ENCODE measurements at regions not wholly inside any gene's neighbourhood (a gene's known extent, or its start where the extent isn't known, plus 50 kb on each side); places are given as distances from the start of the nearest gene placed in this dataset.

DNA sequence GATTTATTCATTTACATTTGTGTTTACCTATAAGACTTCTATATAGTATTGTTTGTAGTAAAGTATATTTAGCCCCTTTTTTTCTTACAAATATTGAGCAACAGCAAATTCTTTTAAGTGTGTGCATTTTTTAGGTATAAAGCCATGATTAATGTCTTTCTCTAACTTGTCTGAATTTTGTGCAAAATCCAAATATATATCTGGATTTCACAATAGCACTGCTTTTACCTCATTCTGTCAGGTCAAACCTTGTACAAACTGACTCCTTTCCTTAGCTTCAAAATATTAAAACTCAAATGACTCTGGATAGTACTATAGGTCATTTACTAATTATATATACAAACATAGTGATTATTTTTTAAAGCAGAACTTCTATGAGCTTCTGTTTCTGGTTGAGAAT is 563.0 kb upstream of the SPRY2 start:
- TF ChIP-seq, protein P1, sequence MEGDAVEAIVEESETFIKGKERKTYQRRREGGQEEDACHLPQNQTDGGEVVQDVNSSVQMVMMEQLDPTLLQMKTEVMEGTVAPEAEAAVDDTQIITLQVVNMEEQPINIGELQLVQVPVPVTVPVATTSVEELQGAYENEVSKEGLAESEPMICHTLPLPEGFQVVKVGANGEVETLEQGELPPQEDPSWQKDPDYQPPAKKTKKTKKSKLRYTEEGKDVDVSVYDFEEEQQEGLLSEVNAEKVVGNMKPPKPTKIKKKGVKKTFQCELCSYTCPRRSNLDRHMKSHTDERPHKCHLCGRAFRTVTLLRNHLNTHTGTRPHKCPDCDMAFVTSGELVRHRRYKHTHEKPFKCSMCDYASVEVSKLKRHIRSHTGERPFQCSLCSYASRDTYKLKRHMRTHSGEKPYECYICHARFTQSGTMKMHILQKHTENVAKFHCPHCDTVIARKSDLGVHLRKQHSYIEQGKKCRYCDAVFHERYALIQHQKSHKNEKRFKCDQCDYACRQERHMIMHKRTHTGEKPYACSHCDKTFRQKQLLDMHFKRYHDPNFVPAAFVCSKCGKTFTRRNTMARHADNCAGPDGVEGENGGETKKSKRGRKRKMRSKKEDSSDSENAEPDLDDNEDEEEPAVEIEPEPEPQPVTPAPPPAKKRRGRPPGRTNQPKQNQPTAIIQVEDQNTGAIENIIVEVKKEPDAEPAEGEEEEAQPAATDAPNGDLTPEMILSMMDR (IDR thresholded peaks at IDR 0.05), result no peak
- no peak for TF ChIP-seq POLR2AphosphoS5 (IDR thresholded peaks at IDR 0.05)
- no peak for TF ChIP-seq POLR2A (IDR thresholded peaks at IDR 0.05)

Measured in upper lobe of left lung (tissue), 4 donors.